Loucy (cell line): ENCODE measurements at regions not wholly inside any gene's neighbourhood (a gene's known extent, or its start where the extent isn't known, plus 50 kb on each side); places are given as distances from the start of the nearest gene placed in this dataset.

Source experiments
- EZH2phosphoT487 ChIP-seq: fragments of 200-600 bp; IDR thresholded peaks from 2 replicates; pipeline ENCODE4 v1.6.1; 2018; ENCODE audit warnings: antibody characterized with exemption, mild to moderate bottlenecking, moderate library complexity, borderline replicate concordance
- TF ChIP-seq, protein P1 (sequence below): fragments of 200-600 bp; sonication (generic); conservative IDR thresholded peaks from 2 replicates; pipeline ENCODE4 v1.5.1; 2014; ENCODE audit warnings: mild to moderate bottlenecking, antibody characterized with exemption, low read length

DNA sequence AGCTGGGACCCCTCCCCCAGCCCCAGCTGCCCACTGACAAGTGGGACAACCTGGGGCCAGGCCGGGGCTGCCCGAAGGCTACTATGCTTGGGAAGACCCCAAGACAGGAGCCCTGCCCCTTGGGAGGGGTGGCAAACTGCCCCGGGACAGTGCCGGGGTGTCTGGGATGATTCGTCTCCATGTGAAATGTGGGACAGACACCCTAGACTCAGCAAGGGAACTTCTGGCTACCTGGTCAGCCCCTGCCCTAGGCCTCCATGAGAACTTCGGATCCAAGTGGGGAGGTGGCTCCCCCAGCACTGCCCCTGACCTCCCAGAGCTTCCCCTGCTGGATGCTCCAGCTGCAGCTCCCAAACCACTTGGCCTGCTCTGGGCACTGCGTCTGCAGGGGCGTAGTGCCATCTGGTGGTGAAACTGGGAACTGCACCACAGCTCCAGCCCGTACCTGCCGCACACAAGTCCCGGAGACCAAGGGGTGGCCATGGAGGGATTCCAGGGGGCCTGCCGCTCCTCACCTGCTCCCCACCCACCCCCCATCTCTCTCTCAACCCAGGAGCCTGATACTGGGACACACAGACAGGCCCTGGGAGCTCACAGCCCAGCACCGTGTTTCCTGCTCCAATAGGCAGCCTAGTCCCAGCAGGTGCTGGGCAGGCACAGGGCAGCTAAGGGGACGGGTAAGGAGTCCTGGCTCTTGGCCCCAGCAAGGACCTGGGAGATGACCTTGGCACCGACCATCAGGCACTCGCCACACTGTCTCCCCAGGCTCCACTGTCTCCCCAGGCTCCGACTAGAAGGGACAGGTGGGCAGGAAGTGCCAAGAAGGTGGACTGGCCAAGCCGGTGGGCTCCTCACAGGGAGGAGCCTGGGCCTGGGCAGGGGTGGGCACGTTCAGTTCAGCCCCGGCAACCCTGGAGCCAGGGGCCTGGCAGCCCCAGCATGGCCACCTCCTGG, 194.1 kb downstream of the IGLL1 start:
- TF ChIP-seq, protein P1, sequence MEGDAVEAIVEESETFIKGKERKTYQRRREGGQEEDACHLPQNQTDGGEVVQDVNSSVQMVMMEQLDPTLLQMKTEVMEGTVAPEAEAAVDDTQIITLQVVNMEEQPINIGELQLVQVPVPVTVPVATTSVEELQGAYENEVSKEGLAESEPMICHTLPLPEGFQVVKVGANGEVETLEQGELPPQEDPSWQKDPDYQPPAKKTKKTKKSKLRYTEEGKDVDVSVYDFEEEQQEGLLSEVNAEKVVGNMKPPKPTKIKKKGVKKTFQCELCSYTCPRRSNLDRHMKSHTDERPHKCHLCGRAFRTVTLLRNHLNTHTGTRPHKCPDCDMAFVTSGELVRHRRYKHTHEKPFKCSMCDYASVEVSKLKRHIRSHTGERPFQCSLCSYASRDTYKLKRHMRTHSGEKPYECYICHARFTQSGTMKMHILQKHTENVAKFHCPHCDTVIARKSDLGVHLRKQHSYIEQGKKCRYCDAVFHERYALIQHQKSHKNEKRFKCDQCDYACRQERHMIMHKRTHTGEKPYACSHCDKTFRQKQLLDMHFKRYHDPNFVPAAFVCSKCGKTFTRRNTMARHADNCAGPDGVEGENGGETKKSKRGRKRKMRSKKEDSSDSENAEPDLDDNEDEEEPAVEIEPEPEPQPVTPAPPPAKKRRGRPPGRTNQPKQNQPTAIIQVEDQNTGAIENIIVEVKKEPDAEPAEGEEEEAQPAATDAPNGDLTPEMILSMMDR, result peak; percentile 98
- TF ChIP-seq EZH2phosphoT487, result no peak
